NB4 (cell line): ENCODE measurements at regions not wholly inside any gene's neighbourhood (a gene's known extent, or its start where the extent isn't known, plus 50 kb on each side); places are given as distances from the start of the nearest gene placed in this dataset.

Experiments used
- DNase-seq: peaks from one replicate; pipeline ENCODE4 v3.0.0; 2010; ENCODE audit warnings: low read depth
- H3K4me3 ChIP-seq: one replicate; pipeline ENCODE4 v1.5.1; 2011; ENCODE audit warnings: mild to moderate bottlenecking, low read depth, low read length, moderate library complexity
- MYC ChIP-seq: IDR thresholded peaks from 2 replicates; pipeline ENCODE4 v1.6.1; 2011; ENCODE audit warnings: low read depth, low read length
- POLR2A ChIP-seq: IDR thresholded peaks from 2 replicates; pipeline ENCODE4 v1.6.1; 2011; ENCODE audit warnings: mild to moderate bottlenecking; ENCODE audit not compliant: insufficient read length; ENCODE audit errors: extremely low read depth
- TF ChIP-seq, protein P1 (sequence below): IDR thresholded peaks from one replicate; pipeline ENCODE4 v1.5.1; 2012; ENCODE audit warnings: low read depth, low read length
- TF ChIP-seq, protein P2 (sequence below): IDR thresholded peaks from 2 replicates; pipeline ENCODE4 v1.6.1; 2011; ENCODE audit warnings: low read depth, low read length

DNA sequence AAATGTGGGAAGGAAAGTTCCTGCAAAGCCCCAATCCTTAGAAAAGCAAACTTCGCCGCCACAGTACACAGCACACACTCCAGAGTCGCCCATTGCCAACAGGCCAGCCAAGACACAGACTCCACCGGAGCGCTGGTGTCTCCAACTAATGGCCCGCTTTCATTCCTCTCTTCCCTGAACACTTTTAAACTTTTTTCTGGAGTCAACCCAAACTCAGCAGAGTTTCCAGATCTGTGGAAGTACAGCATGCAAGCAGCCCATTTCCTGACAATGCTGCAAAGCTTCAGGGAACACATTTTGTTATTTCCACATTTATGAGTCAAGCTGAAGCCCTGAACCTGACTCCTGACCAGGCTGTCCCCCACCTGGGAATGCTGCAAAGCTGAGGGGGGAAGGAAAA lies 351.9 kb downstream of the NFIB start:
- TF ChIP-seq, protein P1, sequence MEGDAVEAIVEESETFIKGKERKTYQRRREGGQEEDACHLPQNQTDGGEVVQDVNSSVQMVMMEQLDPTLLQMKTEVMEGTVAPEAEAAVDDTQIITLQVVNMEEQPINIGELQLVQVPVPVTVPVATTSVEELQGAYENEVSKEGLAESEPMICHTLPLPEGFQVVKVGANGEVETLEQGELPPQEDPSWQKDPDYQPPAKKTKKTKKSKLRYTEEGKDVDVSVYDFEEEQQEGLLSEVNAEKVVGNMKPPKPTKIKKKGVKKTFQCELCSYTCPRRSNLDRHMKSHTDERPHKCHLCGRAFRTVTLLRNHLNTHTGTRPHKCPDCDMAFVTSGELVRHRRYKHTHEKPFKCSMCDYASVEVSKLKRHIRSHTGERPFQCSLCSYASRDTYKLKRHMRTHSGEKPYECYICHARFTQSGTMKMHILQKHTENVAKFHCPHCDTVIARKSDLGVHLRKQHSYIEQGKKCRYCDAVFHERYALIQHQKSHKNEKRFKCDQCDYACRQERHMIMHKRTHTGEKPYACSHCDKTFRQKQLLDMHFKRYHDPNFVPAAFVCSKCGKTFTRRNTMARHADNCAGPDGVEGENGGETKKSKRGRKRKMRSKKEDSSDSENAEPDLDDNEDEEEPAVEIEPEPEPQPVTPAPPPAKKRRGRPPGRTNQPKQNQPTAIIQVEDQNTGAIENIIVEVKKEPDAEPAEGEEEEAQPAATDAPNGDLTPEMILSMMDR = no peak
- TF ChIP-seq, protein P2, sequence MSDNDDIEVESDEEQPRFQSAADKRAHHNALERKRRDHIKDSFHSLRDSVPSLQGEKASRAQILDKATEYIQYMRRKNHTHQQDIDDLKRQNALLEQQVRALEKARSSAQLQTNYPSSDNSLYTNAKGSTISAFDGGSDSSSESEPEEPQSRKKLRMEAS = no peak
- no peak for TF ChIP-seq POLR2A
- no peak for TF ChIP-seq MYC
- H3K4me3 ChIP-seq = no peak overlapping the region
- no peak for DNase-seq

DNA sequence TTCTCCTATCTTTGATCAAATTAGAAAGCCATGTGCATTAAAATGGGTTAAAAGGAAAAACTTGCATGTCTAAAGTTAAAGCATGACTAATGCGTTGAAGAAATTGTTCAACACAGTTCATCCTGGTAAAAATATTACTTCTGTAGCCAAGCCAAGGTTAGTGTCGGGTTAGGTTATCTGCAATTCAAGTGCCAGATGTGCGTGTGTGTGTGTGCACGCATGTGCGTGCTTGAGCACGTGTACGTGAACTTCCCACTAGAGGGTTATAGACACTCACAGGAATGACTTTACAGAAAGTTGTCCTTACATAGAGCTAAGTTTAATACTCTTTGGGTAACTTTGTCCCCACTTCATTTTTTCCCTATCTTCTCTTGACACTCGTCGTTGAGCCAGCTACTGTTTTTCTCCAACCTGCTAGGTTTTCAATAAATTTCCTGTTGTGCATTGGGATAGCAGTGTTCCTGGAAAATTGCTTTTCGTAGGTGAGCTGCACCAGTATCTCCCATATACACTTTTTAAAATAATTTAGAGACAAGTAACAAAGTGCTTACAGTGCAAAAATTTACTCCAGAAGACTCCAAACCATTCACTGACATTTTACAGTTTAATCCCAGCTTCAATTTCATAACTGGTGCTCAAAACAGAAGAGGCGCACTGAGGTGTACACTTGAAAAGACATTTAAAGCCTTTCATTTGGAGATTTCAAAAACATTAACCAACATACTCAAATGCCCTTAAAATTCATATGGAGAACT lies 353.8 kb downstream of the NFIB start:
- H3K4me3 ChIP-seq = no peak overlapping the region
- TF ChIP-seq, protein P2 = no peak
- TF ChIP-seq, protein P1 = no peak
- TF ChIP-seq POLR2A = no peak
- no peak for TF ChIP-seq MYC
- no peak for DNase-seq

DNA sequence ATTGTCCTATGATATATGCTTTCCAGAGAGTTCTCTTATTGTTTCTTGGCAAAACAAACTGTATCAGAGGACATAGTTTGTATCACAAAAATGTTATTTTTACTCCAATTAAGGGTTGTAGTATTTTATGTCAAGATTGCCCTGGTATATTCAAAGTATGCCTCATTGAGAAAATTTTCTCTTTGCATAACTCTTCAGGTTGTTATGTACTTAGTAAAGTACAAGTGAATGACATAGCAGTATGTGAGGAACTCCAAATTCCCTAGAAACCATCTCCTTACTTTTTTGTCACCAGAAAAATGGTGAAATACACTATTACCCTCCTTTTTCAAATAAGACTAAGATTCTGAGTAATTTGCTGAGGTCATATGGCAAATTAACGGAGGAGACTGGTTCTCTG lies 355.3 kb downstream of the NFIB start:
- TF ChIP-seq POLR2A = no peak
- TF ChIP-seq, protein P2 = no peak
- no peak for TF ChIP-seq MYC
- TF ChIP-seq, protein P1 = no peak
- no peak for DNase-seq
- H3K4me3 ChIP-seq = no peak overlapping the region

DNA sequence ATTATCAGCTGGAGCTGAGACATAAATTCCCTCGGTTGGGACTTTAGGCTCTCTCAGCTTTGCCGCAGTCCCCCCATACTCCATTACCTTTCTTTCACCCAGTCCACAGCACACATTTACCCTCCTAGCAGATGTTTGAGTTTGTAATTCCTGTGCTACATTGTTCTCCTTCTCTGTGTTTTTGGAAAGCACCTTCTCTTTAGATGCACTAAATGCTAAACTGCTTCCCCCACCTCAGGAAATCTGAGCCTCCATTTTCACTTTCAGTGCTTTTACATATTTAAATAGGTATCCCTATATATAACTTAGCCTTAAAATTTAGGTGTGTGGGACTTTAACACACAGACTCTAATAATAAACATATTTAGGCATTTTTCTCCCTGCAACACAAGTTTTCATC lies 356.9 kb downstream of the NFIB start:
- no peak for TF ChIP-seq MYC
- TF ChIP-seq, protein P2 = no peak
- TF ChIP-seq, protein P1 = no peak
- no peak overlapping the region for H3K4me3 ChIP-seq
- DNase-seq = no peak

DNA sequence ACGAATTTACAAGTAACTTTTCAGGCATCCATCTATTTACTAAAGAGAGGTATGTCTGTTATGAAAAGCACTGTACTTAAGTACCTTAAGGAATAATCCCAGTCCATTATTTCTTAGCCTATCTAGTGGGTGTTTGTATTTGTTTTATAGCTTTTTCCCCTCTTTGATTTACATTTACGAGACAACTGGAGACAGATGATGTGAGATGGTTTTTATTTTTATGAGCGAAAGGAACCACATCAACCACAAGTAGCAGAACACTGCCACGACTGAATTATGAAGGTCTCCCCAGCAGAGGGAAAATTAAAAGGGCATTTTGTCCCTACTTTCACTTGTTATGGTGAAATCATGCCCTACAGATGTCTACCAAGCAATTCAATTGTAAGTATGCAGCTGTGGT lies 357.8 kb downstream of the NFIB start:
- no peak for DNase-seq
- H3K4me3 ChIP-seq = no peak overlapping the region
- no peak for TF ChIP-seq MYC
- no peak for TF ChIP-seq POLR2A
- TF ChIP-seq, protein P1 = no peak
- TF ChIP-seq, protein P2 = no peak

DNA sequence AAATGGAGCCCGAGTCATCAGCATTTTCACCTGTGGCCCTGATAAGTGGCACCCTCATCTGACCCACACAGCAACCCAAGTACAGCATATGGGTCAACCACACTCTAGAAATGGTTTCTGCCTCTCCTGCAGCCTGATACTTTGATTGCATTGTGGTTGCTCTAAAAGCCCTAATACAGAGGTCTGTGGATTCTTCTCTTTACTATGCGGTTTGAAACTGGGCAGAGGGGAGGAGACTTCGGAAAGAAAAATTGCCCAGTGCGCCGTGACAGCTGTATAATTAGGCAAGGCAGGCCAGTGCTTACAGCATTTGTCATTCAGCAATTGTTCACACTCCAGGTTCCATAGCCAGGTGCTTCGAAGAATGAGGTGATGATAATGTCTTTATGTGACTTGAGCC lies 361.0 kb downstream of the NFIB start:
- no peak for DNase-seq
- no peak for TF ChIP-seq POLR2A
- TF ChIP-seq, protein P1 = no peak
- TF ChIP-seq, protein P2 = no peak
- no peak for TF ChIP-seq MYC
- no peak overlapping the region for H3K4me3 ChIP-seq
